OCI-LY1 (cell line): ENCODE measurements at regions not wholly inside any gene's neighbourhood (a gene's known extent, or its start where the extent isn't known, plus 50 kb on each side); places are given as distances from the start of the nearest gene placed in this dataset.

Source experiments
- EZH2 ChIP-seq: fragments of 200-600 bp; sonication (generic), shearing (Covaris generic); IDR thresholded peaks from 2 replicates; pipeline ENCODE4 v1.8.0; 2017; ENCODE audit warnings: borderline replicate concordance, mixed run types, mild to moderate bottlenecking, antibody characterized with exemption, low read length, moderate library complexity, mixed read lengths
- TF ChIP-seq, protein P1 (sequence below): fragments of 200-600 bp; sonication (generic), shearing (Covaris generic); IDR thresholded peaks from 2 replicates; pipeline ENCODE4 v1.5.1; 2017; ENCODE audit warnings: mild to moderate bottlenecking, antibody characterized with exemption, low read length, moderate library complexity, mixed read lengths

DNA sequence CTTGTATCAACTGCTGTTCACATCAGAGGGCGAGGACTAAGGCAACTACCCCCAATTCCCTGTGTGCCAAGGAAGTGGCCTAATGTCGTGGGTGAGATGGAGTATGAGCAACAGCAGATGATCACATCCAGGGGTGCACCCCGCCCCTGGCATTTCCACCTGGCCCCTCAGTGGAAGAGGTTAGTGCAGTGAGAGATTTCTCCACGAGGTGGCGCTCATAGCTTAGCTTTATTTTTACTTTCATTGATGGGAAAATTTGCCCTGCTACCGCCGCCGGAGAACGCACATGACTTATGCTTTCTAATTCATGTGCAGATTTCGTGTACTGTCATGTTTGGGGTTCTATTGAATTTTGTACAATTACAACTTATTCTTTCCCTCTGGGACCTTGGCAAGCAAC is 470.6 kb upstream of the MEX3C start:
- no peak for TF ChIP-seq EZH2
- TF ChIP-seq, protein P1, sequence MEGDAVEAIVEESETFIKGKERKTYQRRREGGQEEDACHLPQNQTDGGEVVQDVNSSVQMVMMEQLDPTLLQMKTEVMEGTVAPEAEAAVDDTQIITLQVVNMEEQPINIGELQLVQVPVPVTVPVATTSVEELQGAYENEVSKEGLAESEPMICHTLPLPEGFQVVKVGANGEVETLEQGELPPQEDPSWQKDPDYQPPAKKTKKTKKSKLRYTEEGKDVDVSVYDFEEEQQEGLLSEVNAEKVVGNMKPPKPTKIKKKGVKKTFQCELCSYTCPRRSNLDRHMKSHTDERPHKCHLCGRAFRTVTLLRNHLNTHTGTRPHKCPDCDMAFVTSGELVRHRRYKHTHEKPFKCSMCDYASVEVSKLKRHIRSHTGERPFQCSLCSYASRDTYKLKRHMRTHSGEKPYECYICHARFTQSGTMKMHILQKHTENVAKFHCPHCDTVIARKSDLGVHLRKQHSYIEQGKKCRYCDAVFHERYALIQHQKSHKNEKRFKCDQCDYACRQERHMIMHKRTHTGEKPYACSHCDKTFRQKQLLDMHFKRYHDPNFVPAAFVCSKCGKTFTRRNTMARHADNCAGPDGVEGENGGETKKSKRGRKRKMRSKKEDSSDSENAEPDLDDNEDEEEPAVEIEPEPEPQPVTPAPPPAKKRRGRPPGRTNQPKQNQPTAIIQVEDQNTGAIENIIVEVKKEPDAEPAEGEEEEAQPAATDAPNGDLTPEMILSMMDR: peak; percentile 89
